ENCODE measurements at regions not wholly inside any gene's neighbourhood (a gene's known extent, or its start where the extent isn't known, plus 50 kb on each side); places are given as distances from the start of the nearest gene placed in this dataset.

DNA sequence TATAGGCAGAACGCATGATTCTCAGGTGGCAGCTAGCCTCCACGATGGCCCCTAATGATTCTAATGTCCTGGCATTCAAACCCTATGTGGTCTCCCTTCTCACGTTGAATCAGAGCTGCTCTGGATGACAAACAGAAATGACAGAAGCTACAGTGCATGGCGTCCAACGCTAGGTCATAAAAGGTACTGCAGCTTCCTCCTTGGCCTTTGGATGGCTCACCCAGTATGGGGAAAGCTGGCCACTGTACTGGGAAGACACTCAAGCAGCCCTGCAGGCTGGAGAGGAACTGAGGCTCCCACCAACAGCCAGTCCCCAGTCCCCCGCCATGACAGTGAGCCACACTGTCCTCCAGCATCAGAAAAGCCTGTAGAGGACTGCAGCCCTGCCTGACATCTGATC is 286.3 kb downstream of the FAM43A start:
- TF ChIP-seq TAF1 (IDR thresholded peaks at IDR 0.05; ENCODE audit: borderline replicate concordance, insufficient read depth, low read length) = no peak
- no peak for TF ChIP-seq POLR2AphosphoS5 (IDR thresholded peaks at IDR 0.05; ENCODE audit: low read depth, low read length)
- TF ChIP-seq FOXP2 (optimal IDR thresholded peaks at IDR 0.05; ENCODE audit: borderline replicate concordance, extremely low read depth, extremely low read length, insufficient read depth) = no peak
- TF ChIP-seq SIN3A (IDR thresholded peaks at IDR 0.05; ENCODE audit: borderline replicate concordance, insufficient read depth, low read length) = no peak
- TF ChIP-seq, protein P1, sequence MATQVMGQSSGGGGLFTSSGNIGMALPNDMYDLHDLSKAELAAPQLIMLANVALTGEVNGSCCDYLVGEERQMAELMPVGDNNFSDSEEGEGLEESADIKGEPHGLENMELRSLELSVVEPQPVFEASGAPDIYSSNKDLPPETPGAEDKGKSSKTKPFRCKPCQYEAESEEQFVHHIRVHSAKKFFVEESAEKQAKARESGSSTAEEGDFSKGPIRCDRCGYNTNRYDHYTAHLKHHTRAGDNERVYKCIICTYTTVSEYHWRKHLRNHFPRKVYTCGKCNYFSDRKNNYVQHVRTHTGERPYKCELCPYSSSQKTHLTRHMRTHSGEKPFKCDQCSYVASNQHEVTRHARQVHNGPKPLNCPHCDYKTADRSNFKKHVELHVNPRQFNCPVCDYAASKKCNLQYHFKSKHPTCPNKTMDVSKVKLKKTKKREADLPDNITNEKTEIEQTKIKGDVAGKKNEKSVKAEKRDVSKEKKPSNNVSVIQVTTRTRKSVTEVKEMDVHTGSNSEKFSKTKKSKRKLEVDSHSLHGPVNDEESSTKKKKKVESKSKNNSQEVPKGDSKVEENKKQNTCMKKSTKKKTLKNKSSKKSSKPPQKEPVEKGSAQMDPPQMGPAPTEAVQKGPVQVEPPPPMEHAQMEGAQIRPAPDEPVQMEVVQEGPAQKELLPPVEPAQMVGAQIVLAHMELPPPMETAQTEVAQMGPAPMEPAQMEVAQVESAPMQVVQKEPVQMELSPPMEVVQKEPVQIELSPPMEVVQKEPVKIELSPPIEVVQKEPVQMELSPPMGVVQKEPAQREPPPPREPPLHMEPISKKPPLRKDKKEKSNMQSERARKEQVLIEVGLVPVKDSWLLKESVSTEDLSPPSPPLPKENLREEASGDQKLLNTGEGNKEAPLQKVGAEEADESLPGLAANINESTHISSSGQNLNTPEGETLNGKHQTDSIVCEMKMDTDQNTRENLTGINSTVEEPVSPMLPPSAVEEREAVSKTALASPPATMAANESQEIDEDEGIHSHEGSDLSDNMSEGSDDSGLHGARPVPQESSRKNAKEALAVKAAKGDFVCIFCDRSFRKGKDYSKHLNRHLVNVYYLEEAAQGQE (IDR thresholded peaks at IDR 0.05; ENCODE audit: insufficient read depth in 1 of 2, low read depth in 2 of 2, low read length in 2 of 2) = no peak

DNA sequence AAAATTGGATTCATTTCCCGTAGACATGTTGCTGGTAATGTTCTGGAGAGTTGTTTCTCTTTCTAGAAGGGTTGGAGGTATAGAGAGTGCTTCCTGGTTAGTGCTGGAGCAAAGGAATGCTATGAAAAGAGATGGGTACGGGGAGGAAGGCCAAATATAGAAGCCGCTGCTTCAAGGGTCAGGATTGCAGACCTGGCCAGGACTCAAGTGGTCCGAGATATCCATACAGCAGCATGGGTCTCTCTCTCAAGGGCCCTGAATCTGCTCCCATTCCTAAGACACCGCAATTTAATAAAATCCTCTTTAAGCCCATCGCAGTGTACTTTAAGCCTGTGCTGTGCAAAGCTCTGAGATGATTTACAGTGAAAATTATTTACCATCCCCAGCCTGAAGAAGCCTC is 287.0 kb downstream of the FAM43A start:
- TF ChIP-seq, protein P1 (IDR thresholded peaks at IDR 0.05; ENCODE audit: insufficient read depth in 1 of 2, low read depth in 2 of 2, low read length in 2 of 2) = no peak
- TF ChIP-seq TAF1 (IDR thresholded peaks at IDR 0.05; ENCODE audit: borderline replicate concordance, insufficient read depth, low read length) = no peak
- TF ChIP-seq FOXP2 (optimal IDR thresholded peaks at IDR 0.05; ENCODE audit: borderline replicate concordance, extremely low read depth, extremely low read length, insufficient read depth) = no peak
- no peak for TF ChIP-seq POLR2AphosphoS5 (IDR thresholded peaks at IDR 0.05; ENCODE audit: low read depth, low read length)
- no peak for TF ChIP-seq SIN3A (IDR thresholded peaks at IDR 0.05; ENCODE audit: borderline replicate concordance, insufficient read depth, low read length)

DNA sequence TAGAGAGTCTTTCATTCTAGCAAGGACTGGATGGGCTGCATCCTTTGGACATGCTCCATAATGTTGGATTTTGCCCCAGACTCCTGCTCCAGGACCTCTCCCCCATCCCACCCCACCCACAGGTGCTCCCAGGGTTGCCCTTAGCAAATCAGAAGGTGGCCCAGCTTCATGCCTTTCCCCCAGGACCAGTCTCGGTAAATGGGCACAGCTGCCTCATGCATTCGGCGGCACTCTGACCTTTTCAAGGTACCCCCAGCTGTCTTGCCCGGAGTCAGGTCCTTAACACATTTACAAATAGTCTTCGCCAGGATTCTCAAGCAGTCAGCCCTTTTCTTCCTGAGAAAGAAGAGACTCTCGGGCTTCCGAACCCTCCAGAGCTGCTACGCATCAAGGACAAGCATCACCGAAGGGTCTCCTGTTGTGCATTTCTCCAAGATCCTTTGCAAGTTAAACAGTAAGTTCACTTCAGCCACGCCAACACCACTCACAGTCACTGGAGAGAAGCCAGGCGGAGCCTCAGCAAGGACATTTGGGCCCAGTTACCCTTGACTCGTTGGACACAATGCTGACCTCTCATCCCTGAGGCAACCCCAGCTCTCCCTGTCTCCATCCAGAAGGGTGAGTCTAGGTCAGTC is 287.8 kb downstream of the FAM43A start:
- TF ChIP-seq, protein P1 (IDR thresholded peaks at IDR 0.05; ENCODE audit: insufficient read depth in 1 of 2, low read depth in 2 of 2, low read length in 2 of 2) = no peak
- TF ChIP-seq TAF1 (IDR thresholded peaks at IDR 0.05; ENCODE audit: borderline replicate concordance, insufficient read depth, low read length) = no peak
- TF ChIP-seq POLR2AphosphoS5 (IDR thresholded peaks at IDR 0.05; ENCODE audit: low read depth, low read length) = no peak
- no peak for TF ChIP-seq FOXP2 (optimal IDR thresholded peaks at IDR 0.05; ENCODE audit: borderline replicate concordance, extremely low read depth, extremely low read length, insufficient read depth)
- no peak for TF ChIP-seq SIN3A (IDR thresholded peaks at IDR 0.05; ENCODE audit: borderline replicate concordance, insufficient read depth, low read length)

DNA sequence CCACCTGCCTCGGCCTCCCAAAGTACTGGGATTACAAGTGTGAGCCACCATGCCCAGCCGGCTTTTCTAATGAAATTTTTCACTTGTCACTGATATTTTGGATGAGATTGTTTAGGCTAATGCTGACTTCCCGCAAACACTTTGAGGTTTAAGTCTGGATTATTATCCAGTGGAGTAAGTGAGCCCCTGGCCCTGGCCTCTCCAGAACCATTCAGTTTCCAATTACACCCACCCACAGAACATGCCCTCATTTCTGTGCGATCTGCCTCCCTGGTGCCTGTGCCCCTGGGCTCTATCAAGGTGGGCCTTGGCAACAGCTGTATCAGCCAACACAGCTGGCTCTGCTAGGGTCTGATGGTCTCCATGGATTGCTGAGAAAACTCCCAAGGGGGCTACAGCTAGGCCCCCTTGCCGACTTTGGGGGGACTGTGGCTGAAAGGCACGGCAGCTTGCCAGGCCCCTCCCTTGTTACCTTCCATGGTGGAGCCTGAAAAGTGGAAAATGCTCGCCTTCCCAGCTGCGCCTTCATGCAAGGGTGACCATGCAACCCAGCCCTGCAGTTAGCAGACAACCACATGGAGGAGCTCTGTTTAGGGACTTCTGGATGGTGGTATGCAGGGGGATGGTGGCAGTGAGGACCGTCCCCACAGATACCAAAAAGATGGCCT is 288.9 kb downstream of the FAM43A start:
- TF ChIP-seq, protein P1 (IDR thresholded peaks at IDR 0.05; ENCODE audit: insufficient read depth in 1 of 2, low read depth in 2 of 2, low read length in 2 of 2) = no peak
- TF ChIP-seq FOXP2 (optimal IDR thresholded peaks at IDR 0.05; ENCODE audit: borderline replicate concordance, extremely low read depth, extremely low read length, insufficient read depth) = no peak
- no peak for TF ChIP-seq POLR2AphosphoS5 (IDR thresholded peaks at IDR 0.05; ENCODE audit: low read depth, low read length)
- no peak for TF ChIP-seq TAF1 (IDR thresholded peaks at IDR 0.05; ENCODE audit: borderline replicate concordance, insufficient read depth, low read length)
- TF ChIP-seq SIN3A (IDR thresholded peaks at IDR 0.05; ENCODE audit: borderline replicate concordance, insufficient read depth, low read length) = no peak

Measured in PFSK-1 (cell line).